Left renal pelvis (tissue), 4 donors: ENCODE measurements at regions not wholly inside any gene's neighbourhood (a gene's known extent, or its start where the extent isn't known, plus 50 kb on each side); places are given as distances from the start of the nearest gene placed in this dataset.

Experiments
- DNase-seq, 4 donors: peaks; one replicate each; pipeline ENCODE4 v3.0.0-alpha.2; 2013; ENCODE audit warnings: low read depth in 4 of 4, low spot score in 3 of 4

DNA sequence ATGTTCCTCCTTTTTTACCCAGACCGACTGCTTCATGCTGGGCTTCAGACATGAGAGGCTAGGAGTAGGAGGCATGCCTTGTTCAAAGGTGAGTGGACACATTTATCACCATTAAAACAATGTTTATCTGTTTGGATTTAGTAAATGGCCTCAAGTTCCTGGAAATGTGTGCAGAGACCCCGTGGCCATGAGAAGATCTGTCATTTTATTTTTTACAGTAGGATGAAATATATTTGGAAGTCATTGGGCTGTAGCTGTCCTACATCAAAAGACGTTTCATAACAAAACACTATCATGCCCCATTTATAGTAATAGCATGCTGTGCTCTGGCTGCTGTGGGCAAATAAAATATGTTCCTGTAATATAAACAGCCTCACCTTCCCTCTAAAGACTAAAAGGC, 403.9 kb upstream of the TNP1 start:
- DNase-seq = no peak

DNA sequence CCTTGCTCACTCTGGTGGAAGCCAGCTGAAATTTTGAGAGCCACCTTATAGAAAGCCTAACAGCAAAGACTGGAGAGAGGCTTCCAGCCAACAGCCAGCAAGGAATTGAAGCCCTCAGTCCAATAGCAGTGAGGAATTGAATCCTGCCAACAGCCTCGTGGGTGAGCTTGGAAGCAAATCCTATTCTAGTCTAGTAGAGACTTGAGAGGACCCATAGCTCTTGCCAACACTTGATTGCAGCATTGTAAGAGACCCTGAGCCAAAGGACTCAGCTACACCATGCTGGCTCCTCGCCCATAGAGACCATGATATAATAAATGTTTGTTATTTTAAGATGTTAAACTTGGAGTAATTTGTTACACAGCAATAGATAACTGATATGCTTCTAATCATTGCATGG, 403.0 kb upstream of the TNP1 start:
- no peak for DNase-seq

DNA sequence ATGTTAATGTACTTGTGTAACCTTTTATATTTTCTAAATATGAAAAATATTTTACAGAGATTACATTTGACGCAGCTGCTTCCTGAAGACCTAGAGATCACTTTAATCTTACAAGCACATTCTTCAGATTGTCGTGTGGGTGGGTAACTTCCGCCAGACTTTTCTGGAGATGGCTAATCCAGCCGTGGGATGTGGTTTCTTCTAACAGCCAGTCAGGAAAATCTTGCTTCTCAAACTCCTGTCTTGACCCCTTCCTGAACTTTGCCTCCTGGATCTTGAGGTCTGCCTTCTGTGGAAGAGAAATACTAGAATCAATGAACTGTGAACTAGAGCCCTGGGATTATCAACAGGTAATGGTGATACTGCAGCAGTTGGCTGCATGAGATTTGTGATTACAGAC, 401.6 kb upstream of the TNP1 start:
- no peak for DNase-seq

DNA sequence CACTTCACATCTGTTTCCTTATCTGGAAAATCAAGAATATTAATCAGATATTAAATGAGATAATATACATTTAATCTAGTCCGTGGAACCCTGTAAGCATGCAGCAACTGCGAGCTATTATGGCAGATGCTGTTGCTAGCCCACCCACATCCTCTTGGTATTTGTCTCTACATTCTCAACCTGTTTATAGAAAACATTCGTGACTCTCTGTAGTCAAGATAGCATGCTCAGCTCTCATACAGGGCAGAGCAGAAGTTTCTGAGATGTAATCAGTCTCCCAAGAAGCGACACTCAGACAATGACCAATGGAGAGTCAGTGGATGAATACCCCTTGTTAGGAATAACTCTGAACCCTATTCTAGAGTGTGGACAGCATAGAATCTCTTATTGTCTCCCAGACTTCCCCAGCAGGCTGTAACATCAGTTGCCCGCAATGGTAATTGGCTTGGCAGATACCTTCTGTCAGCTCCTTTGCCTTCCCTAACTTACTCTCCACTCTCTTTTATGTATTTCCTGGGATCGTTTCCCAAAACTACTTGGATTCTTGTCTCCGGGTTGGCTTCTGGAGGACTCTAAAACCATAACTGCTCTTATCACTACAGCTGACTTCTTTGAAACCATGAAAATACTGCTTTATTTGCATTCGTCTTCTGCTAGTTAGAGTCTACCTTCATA, 400.7 kb upstream of the TNP1 start:
- no peak for DNase-seq

DNA sequence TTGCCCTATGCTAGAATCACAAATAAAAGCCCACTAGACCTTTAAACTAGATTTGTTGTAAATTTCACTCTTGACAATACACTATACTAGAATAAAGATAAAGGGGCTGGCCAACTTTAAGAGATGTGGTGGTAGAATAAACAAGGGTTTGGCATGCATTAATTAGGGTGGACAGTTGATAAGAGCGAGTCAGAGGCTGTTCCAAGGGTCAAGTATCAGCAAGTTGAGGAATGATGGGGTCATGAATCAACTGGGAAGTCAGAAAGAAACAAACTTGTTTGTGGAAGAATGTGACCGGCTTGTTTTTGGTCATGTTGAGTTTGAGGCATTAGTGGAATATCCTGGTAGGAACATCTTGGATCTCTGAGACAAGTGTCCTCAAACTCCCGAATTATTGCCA, 398.3 kb upstream of the TNP1 start:
- no peak for DNase-seq

DNA sequence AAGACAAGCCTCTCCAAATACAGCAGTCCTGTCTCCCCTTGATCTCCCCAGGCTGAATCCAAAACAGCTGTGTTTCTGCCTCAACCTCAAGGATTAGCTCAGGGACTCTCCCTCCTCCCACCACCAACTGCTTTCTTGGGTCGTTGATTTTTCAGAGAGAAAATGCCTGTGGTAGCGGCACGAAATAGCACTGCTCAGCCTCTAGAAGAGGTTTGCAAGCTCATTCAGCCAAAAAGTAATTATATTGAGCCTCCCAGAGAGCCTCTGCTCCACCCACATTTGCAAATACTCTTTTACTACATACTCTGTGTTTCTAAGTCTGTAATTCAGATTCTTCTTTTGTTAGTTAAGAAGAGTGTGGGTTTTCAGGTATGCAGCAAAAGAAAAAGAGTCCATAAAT, 396.4 kb upstream of the TNP1 start:
- DNase-seq = no peak

DNA sequence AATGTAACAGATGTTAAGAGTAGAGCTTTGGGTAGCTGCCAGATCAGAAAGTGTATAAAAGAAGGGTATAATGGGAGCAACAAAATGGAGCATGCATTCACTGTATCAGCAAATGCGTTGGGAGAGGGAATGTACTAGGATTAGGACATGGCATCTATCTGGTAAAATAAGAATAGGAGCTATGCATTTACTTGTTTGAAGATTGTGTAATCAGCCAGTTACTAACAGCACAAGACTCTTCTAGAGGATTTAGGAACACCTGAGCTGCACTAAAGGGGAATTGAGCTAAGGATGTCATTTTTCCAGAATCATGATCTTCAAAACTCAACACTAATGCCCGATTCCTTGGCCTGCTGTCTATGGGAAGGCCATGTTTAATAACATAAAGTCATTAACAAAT, 394.2 kb upstream of the TNP1 start:
- no peak for DNase-seq

DNA sequence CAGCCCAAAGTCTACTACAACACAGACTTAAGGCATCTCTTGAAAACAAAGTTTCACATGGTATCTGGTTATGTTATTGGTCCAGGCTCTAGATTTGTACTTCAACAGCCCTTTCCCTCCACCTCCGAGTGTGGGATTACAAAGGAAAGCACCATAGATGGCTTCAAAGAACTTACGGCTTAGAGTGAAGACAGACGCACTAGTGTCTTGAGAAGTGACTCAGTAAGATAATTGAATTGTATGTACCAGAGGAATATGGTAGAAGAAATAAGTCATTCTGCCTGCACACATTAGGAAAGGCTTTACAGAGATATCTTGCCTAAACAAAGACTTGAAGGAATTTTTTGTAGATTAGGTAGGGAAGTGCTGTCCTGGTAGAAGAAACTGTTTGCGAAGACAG, 392.3 kb upstream of the TNP1 start:
- DNase-seq = no peak

DNA sequence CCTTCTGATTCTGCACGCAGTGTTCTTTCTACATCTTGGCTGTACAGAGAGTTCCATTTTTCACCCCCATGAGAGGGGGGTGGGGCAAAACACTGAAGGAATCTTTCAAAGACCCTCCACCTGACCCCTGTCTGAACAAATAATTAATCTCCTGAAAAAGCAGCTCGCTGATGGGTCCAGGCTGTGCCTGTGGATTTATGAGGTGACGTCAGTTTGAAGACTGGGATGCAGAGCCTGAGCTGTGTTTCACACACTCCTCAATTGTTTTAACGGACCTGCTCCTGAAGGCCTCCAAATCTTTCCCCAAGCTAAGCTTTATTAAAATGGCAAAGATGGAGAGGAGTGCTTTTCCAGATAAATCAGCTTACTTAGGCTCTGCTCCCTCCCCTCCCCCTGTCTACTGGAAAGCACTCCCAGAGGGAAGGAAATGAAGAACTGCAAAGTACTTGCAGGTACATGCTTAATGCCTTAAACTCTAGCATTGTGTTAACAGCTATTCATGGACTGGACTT, 390.2 kb upstream of the TNP1 start:
- DNase-seq = peak in 3 of 4 donors; percentile 53 to 75 (median 68)

DNA sequence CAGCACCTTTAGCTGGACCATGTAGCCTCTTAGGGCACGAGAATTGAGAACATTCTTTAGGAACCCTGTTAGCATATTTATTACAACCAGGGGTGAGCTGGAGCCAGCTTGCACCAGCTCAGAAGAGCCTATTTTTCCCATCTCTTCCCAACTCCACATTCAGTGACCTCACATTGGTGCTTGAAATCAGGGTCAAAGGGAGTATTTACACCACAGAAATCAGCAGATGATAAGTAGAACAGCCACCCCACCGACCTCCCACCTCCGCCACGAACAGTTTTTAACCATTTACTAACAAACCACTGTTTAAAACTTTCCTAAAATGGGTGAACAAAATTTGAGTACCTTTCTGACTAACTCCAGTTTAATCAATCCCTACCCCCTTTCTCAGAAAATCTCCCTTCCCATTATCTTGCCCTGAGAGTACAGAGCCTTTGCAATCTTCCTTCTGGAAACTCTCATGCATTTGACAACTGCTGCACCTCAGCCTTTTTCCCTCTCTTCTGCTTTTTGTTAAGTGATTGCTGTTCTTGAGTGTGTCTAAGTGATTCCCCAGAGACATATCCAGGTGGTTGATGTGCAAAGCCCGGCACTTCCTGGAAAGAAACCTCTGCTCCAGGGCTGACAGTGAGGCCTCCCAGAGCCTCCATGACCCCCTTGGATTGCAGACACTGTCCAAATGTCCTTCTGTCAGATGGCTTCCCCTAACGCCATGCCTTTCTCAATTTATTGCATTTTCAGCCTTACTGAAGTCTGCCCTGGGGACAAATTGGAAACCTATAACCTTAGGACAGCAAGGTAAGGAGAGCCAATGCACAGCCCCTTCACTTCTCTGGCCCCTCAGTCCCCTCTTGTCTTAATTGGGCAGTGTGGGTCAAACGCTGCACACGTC, 389.5 kb upstream of the TNP1 start:
- DNase-seq = no peak

DNA sequence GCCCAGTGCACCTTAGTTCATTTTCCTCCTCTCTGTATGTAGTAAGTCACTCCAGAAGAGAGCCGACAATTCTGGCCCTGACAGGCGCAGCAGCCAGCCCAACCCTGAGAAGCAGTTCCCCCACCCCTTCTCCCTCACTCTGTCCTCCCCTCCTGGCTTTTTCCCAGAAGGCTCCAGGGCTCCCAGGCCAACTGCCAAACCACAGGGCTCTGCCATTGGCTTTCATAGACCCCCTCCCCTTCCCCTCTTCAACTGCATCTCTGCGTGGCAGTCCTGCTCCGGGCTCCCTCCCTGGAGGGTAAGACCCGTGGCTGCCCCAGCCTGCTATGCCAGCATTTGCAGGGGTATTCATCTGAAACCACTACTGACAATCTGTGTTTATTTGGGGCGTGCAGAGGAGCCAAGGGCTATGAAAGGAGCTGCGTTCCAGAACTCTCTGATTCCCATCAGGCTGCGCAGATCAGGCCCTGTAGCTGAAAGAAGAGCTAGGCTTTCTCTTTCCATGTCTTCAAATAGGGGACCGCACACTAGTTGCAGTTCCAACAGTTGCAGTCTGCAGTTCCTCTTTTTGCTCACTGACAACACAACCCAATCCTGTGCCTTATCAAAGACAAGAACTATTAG, 388.6 kb upstream of the TNP1 start:
- DNase-seq = peak in 3 of 4 donors; percentile 70 to 75 (median 74)

DNA sequence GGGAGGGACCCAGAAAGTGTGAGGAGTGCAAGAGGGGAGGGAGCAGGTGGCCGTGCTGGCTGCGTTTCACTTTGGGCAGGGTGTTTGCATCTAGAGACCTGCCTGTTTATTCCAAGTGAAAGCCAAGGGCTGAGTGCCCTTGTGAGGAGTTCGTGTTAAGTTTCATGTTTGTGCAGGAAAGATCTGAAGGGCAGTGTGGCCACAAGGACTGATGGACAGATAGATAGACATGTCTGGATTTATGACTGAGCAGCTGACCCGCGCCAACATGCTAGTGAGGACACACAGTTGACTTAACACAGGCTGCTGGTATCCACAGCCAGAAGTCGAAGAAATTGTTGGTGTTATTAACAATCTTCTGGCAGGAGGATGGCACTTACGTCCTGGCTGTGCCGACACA, 387.6 kb upstream of the TNP1 start:
- DNase-seq = no peak

DNA sequence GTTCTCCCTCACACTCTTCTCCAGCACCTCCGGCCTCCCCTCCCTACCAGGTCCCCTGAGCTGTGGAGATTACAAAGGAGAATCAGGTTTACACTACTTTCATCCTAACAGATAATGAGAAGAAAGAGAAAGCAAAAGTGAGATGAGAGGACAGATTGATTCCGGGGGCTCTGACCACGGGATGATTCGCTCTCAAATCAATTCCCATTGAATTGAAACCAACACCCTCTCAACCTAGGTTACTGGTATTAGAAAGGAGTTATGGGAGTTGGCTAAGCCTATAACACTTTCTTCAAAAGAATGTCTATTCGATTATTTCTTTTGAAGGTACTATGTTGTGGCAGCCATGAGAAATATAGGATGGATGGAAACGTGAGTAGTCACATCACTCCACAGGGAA, 386.2 kb upstream of the TNP1 start:
- no peak for DNase-seq

DNA sequence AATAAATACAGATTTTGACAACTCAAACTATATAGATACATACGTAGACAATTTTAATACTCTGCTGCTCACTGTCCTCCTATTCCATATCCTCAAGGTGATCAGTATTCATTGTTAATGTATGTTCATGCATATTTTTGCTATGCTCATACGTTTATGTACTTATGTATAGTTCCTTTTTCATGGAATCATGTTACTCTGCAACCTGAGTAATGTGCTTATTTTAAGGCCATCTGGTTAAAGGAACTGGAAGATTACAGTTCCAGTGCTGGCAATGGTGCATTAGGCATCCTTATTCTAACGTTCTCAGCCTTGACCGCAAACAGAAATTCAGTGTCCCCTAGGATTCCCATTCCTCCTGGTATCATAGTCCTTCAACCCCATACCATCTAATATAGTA, 385.0 kb upstream of the TNP1 start:
- no peak for DNase-seq

DNA sequence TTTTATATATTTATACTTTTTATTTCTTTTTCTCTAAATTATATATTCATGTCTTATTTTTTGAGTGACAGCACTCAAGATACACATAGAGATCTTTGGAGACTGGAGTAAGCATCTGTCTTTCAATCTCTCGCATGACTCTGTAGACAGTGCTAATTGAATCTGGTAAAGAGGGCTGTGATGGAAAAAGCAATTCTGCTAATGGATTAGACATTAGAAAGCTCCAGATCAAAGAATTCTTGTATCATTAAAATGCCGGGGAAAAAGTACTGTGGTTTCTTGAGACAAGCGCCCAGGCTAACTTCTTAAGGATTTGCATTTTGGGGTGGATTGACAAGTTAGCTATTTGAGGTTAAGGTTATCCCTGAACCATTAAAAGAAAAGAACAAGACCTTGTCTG, 383.1 kb upstream of the TNP1 start:
- DNase-seq = no peak

DNA sequence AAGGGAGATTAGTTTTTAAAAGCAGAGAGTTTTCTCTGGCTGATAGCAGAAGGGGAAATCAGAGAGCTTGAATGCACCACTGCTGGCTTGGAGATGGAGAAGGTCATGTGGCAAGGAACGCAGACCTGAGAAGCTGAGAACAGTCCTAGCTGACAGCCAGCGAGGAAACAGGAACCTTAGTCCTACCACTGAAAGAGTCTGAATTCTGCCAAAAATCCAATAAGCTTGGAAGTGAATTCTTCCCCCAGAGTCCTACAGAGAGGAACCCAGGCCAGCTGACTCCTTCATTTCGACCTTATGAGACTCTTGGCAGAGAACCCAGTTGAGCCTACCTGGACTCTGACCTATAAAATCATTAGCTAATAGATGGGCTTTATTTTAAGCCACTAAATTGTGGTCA, 371.9 kb upstream of the TNP1 start:
- DNase-seq = no peak

DNA sequence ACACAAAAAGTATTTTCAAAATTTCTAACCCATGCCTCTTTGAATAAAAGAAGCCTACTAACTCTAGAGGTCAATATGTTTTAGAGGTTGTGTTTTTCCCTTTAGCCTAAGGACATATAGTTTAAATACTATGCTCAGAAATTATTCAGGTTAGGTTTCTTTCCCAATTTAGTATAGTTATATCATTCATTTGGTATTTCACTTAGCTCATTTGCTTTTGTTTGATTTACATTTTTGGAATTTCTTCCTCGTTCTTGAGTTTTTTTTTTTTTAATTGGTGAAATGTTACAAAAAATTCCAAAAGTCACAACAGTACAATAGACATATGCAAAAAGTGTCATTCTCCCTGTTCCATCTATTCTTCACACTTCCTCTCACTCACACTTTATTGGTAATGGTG, 371.3 kb upstream of the TNP1 start:
- DNase-seq = no peak

DNA sequence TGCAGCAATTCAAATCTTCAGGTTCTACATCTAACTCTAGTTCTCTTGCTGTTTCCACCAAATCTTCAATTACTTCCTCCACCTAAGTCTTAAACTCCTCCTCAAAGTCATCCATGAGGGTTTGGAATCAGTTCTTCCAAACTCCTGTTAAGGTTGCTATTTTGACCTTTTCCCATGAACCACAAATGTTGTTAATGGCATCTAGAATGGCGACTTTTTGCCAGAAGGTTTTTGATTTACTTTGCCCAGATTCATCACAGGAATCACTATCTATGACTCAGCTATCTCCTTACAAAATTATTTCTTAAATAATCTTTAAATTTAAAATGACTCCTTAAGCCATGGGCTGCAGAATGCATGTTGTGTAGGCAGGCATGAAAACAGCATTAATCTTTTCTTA, 368.9 kb upstream of the TNP1 start:
- DNase-seq = no peak

DNA sequence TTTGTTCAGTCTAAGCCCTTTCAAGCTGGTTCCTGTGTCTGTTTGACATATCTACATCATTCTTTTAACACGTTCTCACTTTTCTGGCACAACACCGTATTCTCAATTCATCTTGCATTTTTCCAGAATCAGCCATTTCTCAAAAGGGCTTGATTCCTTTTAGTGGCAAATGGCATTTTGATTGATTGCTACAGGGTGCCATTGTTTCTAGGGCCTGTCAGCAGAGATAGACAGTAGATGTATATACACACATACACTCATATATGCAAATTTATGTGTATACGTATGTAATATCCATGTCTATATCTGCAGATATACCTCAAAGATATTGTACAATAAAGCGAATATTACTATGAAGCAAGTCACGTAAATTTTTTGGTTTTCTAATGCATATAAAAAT, 367.9 kb upstream of the TNP1 start:
- no peak for DNase-seq

DNA sequence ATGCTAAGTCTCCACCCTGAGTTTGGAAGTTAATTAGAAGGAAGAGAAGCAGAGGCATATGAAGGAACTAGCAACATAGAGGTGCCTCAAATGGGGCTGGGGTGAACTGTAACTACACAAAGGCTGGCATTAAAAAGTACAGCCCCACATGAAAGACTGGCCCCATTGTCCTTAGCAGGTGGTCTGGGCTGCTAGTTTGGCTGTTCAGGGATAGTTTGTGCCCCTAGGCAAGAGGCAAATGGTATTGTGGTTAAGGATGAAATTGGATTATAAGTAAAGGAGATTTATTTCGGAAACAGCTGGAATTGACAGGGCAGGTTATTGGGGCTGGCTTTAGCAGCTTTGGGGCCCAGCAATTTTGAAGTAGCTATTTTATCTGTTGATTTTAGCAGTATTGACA, 365.7 kb upstream of the TNP1 start:
- DNase-seq = no peak

DNA sequence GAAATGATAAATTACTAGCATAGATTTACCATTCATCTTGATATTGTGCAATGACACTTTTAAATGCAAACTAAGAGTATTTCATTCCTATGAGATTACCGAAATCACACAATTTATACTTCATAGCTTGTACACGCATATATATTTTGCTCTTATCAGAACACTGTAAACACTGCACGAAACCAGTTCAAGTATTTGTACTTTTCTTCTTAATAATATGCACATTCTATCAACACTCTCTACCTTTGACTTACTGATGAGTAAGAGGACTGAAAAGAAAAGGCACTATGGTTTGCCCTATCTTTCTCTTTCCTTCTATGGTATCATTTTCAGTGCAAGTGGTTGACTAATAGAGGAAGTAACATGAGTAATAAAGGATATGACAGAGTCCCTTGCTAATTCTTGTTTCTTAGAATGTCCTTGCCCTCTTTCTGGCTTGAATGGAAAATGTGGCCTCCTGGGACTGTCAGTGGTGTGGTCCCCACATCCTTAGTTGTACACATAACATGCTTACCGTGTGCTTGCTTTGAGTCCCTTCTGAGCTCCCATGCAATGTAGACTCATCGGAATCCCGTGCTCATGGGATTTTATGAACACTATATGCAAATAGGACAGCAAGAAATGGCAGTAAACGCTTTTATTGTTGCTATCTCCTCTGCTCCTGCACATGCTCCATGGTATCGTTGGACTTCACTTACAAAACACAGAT, 363.5 kb upstream of the TNP1 start:
- no peak for DNase-seq
